MCF 10A (cell line): ENCODE measurements at regions not wholly inside any gene's neighbourhood (a gene's known extent, or its start where the extent isn't known, plus 50 kb on each side); places are given as distances from the start of the nearest gene placed in this dataset.
A peak's percentile ranks its signal among the peaks of the same experiment; 100 is the strongest.

Source experiments
- BruUV-seq: library from RNA; stranded (reverse); fragments of 400-500 nt; replicated peaks from 2 replicates; lab custom pipeline; 2021; lab: Mats Ljungman, UMichigan
- CTCF ChIA-PET: fragments of 300-600 bp; sonication (Branson Sonifier 250); formaldehyde crosslinking; extraction: SDS; loops from one replicate; lab custom pipeline; 2021; ENCODE audit warnings: antibody characterized with exemption, inconsistent platforms; lab: Yijun Ruan, JAX
- POLR2A ChIA-PET: fragments of 300-600, 350-650 bp; sonication (Branson Sonifier 250); formaldehyde crosslinking; extraction: SDS; loops from one replicate; lab custom pipeline; 2020; ENCODE audit warnings: antibody characterized with exemption, inconsistent platforms; lab: Yijun Ruan, JAX
- DNase-seq: peaks from one replicate; pipeline ENCODE4 v3.0.0-alpha.2; 2018; ENCODE audit not compliant: unreplicated experiment
- H3K27ac Mint-ChIP-seq: one replicate; pipeline ENCODE4 v1.8.0; 2022; ENCODE audit warnings: mild to moderate bottlenecking, low read depth, mixed read lengths; ENCODE audit not compliant: unreplicated experiment
- H3K27me3 Mint-ChIP-seq: one replicate; pipeline ENCODE4 v1.8.0; 2022; ENCODE audit warnings: mixed read lengths; ENCODE audit not compliant: insufficient read depth, unreplicated experiment
- H3K36me3 Mint-ChIP-seq: one replicate; pipeline ENCODE4 v1.8.0; 2022; ENCODE audit warnings: mild to moderate bottlenecking, moderate library complexity, mixed read lengths; ENCODE audit not compliant: insufficient read depth, unreplicated experiment
- H3K4me1 Mint-ChIP-seq: one replicate; pipeline ENCODE4 v1.8.0; 2022; ENCODE audit warnings: mixed read lengths; ENCODE audit not compliant: insufficient read depth, unreplicated experiment
- H3K4me3 Mint-ChIP-seq: one replicate; pipeline ENCODE4 v1.8.0; 2022; ENCODE audit warnings: mild to moderate bottlenecking, moderate library complexity, mixed read lengths; ENCODE audit not compliant: unreplicated experiment
- H3K9me3 Mint-ChIP-seq: one replicate; pipeline ENCODE4 v1.8.0; 2022; ENCODE audit warnings: mixed read lengths; ENCODE audit not compliant: unreplicated experiment
- CTCF ChIP-seq: fragments of 200-600 bp; IDR thresholded peaks from one replicate; pipeline ENCODE4 v1.8.0; 2022; ENCODE audit warnings: antibody characterized with exemption, mild to moderate bottlenecking; ENCODE audit not compliant: unreplicated experiment
- intact Hi-C: fragments of 100-400 bp; cut with micrococcal nuclease; formaldehyde crosslinking; loops from 2 replicates; pipeline ENCODE4 v1.14.1; 2022

- POLR2A ChIA-PET, result interaction anchor here (0.6 to 3.8 kb wide), 11 partner anchors 11 to 217 kb away, joined by 3 to 19 read pairs (median 6); no protein-coding TSS in a partner anchor
- intact Hi-C loops, result no loop called here
- Mint-ChIP-seq H3K36me3 (no peaks in the 10 kb centered on the region), H3K27ac (no peak overlapping the region), H3K4me1 (peaks cover 5% of the 10 kb centered on the region), H3K9me3 (no peaks in the 10 kb centered on the region), H3K4me3 (no peak overlapping the region), H3K27me3 (no peaks in the 10 kb centered on the region)
- DNase-seq, result peak; percentile 88
- BruUV-seq, result no TSS peak
- TF ChIP-seq CTCF, result no peak
- CTCF ChIA-PET, result interaction anchor here (0.6 to 3.1 kb wide), 7 partner anchors 12 to 159 kb away, joined by 3 to 15 read pairs (median 4); no protein-coding TSS in a partner anchor
These were observed 144.8 kb downstream of the GLUL start for GRCh38 chr1:182246783-182247182.

- Mint-ChIP-seq H3K4me3 (no peak overlapping the region), H3K4me1 (peaks cover 5% of the 10 kb centered on the region), H3K27me3 (no peaks in the 10 kb centered on the region), H3K36me3 (no peaks in the 10 kb centered on the region), H3K27ac (no peak overlapping the region), H3K9me3 (no peaks in the 10 kb centered on the region)
- TF ChIP-seq CTCF, result no peak
- intact Hi-C loops, result no loop called here
- CTCF ChIA-PET, result interaction anchor here (0.6 to 1.8 kb wide), 7 partner anchors 45 to 176 kb away, joined by 3 to 5 read pairs (median 4); no protein-coding TSS in a partner anchor
- POLR2A ChIA-PET, result interaction anchor here (0.6 to 3.1 kb wide), 6 partner anchors 48 to 1224 kb away, joined by 3 to 11 read pairs (median 3); no protein-coding TSS in a partner anchor
- no peak for DNase-seq
- no TSS peak for BruUV-seq
These were observed 146.6 kb downstream of the GLUL start for GRCh38 chr1:182245040-182245439.

GRCh38 chr1:182244451-182244850, 147.1 kb downstream of the GLUL start:
- intact Hi-C loops, result no loop called here
- Mint-ChIP-seq H3K4me3 (no peak overlapping the region), H3K27me3 (no peaks in the 10 kb centered on the region), H3K4me1 (peaks cover 5% of the 10 kb centered on the region), H3K36me3 (no peaks in the 10 kb centered on the region), H3K9me3 (no peaks in the 10 kb centered on the region), H3K27ac (no peak overlapping the region)
- no peak for DNase-seq
- no TSS peak for BruUV-seq
- CTCF ChIA-PET, result interaction anchor here (0.6 to 1.8 kb wide), 5 partner anchors 45 to 159 kb away, joined by 3 to 5 read pairs (median 4); no protein-coding TSS in a partner anchor
- no peak for TF ChIP-seq CTCF
- POLR2A ChIA-PET, result no interaction called here

GRCh38 chr1:182242641-182243040, 148.9 kb downstream of the GLUL start:
- BruUV-seq, result no TSS peak
- ChIA-PET POLR2A (interaction anchor here (0.6 to 1.5 kb wide), 2 partner anchors 12 to 16 kb away, joined by 3 to 4 read pairs; no protein-coding TSS in a partner anchor), CTCF (interaction anchor here (1.5 kb wide), 1 partner anchor 13 kb away, joined by 4 read pairs; no protein-coding TSS in a partner anchor)
- H3K36me3 Mint-ChIP-seq, result no peaks in the 10 kb centered on the region
- H3K27me3 Mint-ChIP-seq, result no peaks in the 10 kb centered on the region
- DNase-seq, result no peak
- H3K4me3 Mint-ChIP-seq, result no peak overlapping the region
- H3K27ac Mint-ChIP-seq, result no peak overlapping the region
- H3K9me3 Mint-ChIP-seq, result no peaks in the 10 kb centered on the region
- TF ChIP-seq CTCF, result no peak
- intact Hi-C loops, result no loop called here
- H3K4me1 Mint-ChIP-seq, result peaks cover 5% of the 10 kb centered on the region
